Right renal pelvis (tissue), 4 donors: ENCODE measurements at regions not wholly inside any gene's neighbourhood (a gene's known extent, or its start where the extent isn't known, plus 50 kb on each side); places are given as distances from the start of the nearest gene placed in this dataset.
A peak's percentile ranks its signal among the peaks of the same experiment; 100 is the strongest.
"Not testable (repeated sequence)": the region's sequence is repeated elsewhere in the genome, so short reads cannot be mapped to it uniquely, and the experiment has no call there.

ENCODE experiments used
- DNase-seq, 4 donors: peaks; one replicate each; pipeline ENCODE4 v3.0.0-alpha.2; 2013; ENCODE audit warnings: low read depth in 4 of 4, low spot score in 3 of 4, missing footprints in 1 of 4

GRCh38 chr7:20466543-20467021 is 135.9 kb downstream of the ITGB8 start:
- DNase-seq, result no peak

GRCh38 chr7:20470082-20470481 is 139.4 kb downstream of the ITGB8 start:
- no peak for DNase-seq

DNA sequence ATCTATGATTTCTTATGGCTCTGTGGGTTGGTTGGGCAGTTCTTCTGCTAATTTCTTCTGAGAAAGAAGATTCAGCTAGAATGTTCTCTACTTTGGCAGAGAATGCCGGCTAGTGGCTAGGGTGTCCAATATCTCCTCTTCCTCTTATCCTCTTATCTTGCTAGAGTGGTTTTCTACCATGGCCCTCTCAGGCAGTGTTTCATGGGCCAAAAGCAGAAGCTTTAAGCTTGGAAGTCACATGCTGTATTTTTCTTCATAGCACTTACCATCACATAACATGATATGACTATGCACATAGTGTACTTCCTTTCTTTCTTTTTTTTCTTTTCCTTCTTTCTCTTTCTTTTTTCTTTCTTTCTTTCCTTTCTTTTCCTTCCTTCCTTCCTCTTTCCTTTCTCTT is 140.0 kb downstream of the ITGB8 start:
- DNase-seq, result no peak

- no peak for DNase-seq
Observed at GRCh38 chr7:20474249-20474648, 141.2 kb upstream of the ABCB5 start.

- no peak for DNase-seq
Observed at GRCh38 chr7:20475756-20476155, 139.7 kb upstream of the ABCB5 start.

- no peak for DNase-seq
Observed at GRCh38 chr7:20477067-20477466, 138.4 kb upstream of the ABCB5 start.

- no peak for DNase-seq
Observed at GRCh38 chr7:20479706-20480105, 135.8 kb upstream of the ABCB5 start.

GRCh38 chr7:20482071-20482470 is 133.4 kb upstream of the ABCB5 start:
- DNase-seq, result no peak

DNA sequence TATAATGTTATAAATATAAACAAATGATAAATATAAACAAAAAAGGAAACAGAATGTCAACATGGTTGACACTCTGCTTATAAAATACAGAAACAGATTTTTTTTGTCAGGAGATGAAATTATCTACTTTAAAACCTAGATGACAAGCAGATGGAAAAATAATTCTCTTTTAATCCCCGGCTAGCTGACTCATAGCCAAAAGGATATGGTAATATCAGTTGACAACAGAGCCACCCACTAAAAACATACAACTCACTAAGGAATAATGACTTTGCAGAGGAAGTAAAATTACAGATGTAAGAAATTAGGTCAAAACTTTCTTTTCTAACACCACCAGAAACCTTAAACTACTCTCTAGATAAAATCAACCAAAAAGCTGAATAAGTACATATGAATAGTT is 131.1 kb upstream of the ABCB5 start:
- peak in 2 of 4 donors; percentile 1 to 3 for DNase-seq

DNA sequence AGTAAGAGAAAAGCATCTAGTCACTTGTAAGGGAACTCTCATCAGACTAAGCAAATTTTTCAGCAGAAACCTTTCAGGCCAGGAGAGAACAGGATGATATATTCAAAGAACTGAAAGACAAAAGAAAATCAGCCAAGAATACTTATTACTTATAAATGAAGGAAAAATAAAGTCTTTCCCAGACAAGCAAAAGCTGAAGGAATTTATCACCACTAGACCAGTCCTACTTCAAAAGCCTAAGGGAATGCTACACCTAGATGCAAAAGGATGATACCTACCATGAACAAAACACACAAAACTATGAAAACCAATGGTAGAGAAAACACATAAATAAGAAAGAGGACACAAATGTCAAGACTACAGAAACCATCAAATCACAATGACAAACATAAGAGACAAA is 126.6 kb upstream of the ABCB5 start:
- DNase-seq, result no peak

GRCh38 chr7:20491284-20491683 is 124.2 kb upstream of the ABCB5 start:
- DNase-seq, result no peak

- no peak for DNase-seq
Observed at GRCh38 chr7:20494566-20494965, 120.9 kb upstream of the ABCB5 start.

GRCh38 chr7:20501473-20501872 is 114.0 kb upstream of the ABCB5 start:
- DNase-seq, result not testable (repeated sequence)

DNA sequence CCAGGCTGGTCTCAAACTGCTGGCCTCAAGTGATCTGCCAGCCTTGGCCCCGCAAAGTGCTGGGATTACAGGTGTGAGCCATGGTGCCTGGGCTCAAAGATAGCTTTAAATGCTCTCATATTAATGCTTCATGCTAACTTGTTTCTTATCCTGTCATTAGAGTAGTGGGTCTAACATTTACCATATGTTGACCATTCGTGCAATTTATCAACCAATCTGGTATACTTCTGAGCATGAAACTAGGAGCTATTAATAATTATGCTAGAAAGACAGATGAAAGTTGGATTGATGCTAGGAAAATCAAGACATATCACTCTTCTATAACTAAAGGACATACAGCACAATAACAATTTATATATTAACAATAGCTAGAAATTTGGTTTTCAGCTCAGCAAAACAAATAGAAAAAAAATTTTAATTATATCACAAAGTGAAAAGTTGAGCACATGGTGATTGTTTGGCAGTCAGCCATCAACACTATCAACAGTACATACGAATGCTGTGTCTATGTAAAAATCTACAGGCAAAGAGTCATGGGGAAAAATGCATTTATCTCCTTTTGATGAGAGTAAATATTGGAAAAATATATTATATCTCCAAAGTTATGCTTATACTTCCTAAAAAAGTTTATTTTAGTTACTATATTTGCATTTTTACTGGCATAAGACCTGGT is 112.1 kb upstream of the ABCB5 start:
- no peak for DNase-seq

- DNase-seq, result no peak
Observed at GRCh38 chr7:20504060-20504459, 111.4 kb upstream of the ABCB5 start.

DNA sequence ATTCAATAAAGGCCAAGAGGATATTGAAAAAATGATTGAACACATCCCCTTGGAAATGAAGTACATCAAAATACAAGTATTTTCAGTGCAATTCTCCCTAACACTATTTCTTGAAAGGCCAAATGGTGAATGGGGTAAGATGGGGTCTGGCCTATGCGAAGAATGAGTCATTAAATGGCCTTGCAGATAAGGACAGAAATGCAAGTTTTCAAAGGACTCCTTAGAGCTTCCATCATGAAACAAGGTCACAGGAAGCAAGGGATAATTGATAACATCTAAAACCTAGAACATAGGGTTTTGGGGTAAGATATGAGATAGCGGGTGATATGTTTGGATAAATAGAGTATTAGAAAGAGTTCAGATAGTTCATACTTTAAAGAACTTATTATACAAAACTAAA is 109.3 kb upstream of the ABCB5 start:
- DNase-seq, result no peak

DNA sequence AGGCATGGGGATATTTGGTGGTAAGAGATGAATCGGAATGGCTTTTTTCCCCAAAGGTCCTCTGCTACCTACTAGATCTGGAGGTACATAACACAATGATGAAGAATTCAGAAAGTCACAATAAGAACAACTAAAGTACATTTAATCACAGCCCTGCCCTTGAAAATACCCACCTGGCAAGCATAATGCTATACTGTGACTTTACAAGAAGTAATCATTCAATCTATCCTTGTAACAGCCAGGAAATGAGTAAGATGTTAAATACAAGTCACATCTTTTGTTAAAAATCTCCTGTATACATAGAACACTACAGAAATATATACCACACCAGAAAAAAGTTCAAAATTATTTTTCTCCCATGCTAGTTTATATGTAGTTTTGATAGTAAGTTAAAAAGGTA is 108.3 kb upstream of the ABCB5 start:
- no peak for DNase-seq

DNA sequence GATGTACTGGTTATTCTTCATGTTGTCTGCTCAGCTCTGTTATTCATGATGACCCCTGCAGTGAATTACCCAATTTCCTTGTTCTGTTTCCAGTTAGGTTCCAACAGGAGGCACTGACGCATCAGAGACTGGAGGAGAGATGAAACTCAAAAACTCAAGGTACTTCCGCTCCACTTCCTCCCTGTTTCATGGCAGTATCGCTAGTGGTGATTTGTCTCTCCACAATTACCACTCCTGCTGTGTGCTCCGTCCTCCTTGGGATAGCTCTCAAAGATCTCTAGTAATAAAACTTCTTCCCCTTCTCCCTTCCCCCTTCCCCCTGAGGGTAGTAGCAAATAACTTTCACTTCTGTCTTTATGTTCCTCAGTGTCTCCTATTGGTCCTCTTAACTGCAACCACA is 107.4 kb upstream of the ABCB5 start:
- no peak for DNase-seq

- no peak for DNase-seq
Observed at GRCh38 chr7:20509892-20510572, 105.4 kb upstream of the ABCB5 start.

GRCh38 chr7:20510573-20510900 is 104.9 kb upstream of the ABCB5 start:
- no peak for DNase-seq

GRCh38 chr7:20513341-20513740 is 102.1 kb upstream of the ABCB5 start:
- DNase-seq, result no peak

DNA sequence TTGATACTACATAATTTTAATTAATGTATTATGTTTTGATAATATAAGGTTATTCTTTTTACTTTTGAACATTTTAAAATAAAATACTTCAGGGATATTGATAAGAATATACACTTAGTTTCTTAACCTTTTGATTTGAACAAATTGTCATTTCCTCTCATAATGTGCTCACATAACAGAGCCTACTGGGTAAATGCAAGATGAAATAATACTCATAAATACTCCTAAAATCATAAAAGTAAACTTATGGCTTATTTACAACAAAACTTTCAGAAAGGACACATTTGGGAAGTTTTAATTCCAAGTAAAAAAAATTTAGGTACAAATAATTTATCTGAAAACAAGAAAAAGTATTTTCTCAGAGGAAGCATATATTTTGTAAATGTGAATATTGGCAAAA is 101.6 kb upstream of the ABCB5 start:
- DNase-seq, result no peak

GRCh38 chr7:20514364-20514763 is 101.1 kb upstream of the ABCB5 start:
- DNase-seq, result peak; percentile 48 to 69 (median 59)
